ENCODE measurements at regions not wholly inside any gene's neighbourhood (a gene's known extent, or its start where the extent isn't known, plus 50 kb on each side); places are given as distances from the start of the nearest gene placed in this dataset.

- Histone ChIP-seq H3K9me3 (no peaks in the 10 kb centered on the region), H3K27me3 (no peaks in the 10 kb centered on the region), H3K27ac (no peak overlapping the region), H3K4me1 (no peaks in the 10 kb centered on the region), H3K4me3 (no peak overlapping the region), H3K36me3 (no peaks in the 10 kb centered on the region)
- TF ChIP-seq CTCF (IDR thresholded peaks at IDR 0.05) (no peak), POLR2A (IDR thresholded peaks at IDR 0.05) (no peak), POLR2AphosphoS5 (IDR thresholded peaks at IDR 0.05) (no peak)
- intact Hi-C loops (cut with DNase I; ENCODE audit: low total_unique reads), result no loop called here
- DNase-seq (ENCODE audit: low spot score in 2 of 2), result no peak
Observed at GRCh38 chr15:93779341-93779740, 452.0 kb upstream of the MCTP2 start.

GRCh38 chr15:93771196-93772030, 459.9 kb upstream of the MCTP2 start:
- no peaks in the 10 kb centered on the region for H3K9me3 ChIP-seq
- no peak overlapping the region for H3K4me3 ChIP-seq
- no peaks in the 10 kb centered on the region for H3K36me3 ChIP-seq
- H3K27me3 ChIP-seq, result no peaks in the 10 kb centered on the region
- TF ChIP-seq CTCF (IDR thresholded peaks at IDR 0.05) (no peak), POLR2A (IDR thresholded peaks at IDR 0.05) (no peak), POLR2AphosphoS5 (IDR thresholded peaks at IDR 0.05) (no peak)
- no peak overlapping the region for H3K27ac ChIP-seq
- no peak for DNase-seq (ENCODE audit: low spot score in 2 of 2)
- H3K4me1 ChIP-seq, result no peaks in the 10 kb centered on the region
- intact Hi-C loops (cut with DNase I; ENCODE audit: low total_unique reads), result no loop called here

DNA sequence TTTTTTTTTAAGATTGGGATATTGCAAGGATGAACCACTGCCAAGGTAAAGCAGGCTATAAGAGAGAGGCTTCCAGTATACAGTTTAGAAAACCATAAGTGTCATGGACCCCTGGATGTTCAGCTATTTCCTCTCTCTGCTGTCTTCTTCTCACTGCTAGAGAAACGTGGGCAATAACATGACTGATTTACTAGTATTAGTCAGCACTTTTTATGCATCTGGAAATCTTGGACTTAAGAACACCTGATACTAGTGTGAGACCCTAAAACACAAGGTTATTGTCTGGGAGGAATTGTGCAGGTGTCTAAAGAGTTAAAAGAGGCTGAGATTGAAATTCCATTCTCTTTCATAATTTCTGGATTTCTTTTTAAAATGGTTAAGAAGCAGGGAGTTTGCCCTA, 460.6 kb upstream of the MCTP2 start:
- Histone ChIP-seq H3K27me3 (no peaks in the 10 kb centered on the region), H3K4me3 (no peak overlapping the region), H3K9me3 (no peaks in the 10 kb centered on the region), H3K27ac (no peak overlapping the region), H3K4me1 (no peaks in the 10 kb centered on the region), H3K36me3 (no peaks in the 10 kb centered on the region)
- no peak for DNase-seq (ENCODE audit: low spot score in 2 of 2)
- TF ChIP-seq POLR2A (IDR thresholded peaks at IDR 0.05), result no peak
- TF ChIP-seq CTCF (IDR thresholded peaks at IDR 0.05), result no peak
- TF ChIP-seq POLR2AphosphoS5 (IDR thresholded peaks at IDR 0.05), result no peak
- intact Hi-C loops (cut with DNase I; ENCODE audit: low total_unique reads), result no loop called here

GRCh38 chr15:93762036-93762435, 469.3 kb upstream of the MCTP2 start:
- Histone ChIP-seq H3K27ac (no peak overlapping the region), H3K36me3 (no peaks in the 10 kb centered on the region), H3K4me3 (no peak overlapping the region), H3K27me3 (no peaks in the 10 kb centered on the region), H3K4me1 (no peaks in the 10 kb centered on the region), H3K9me3 (peaks cover 0 to 5% of the 10 kb centered on the region in 2 donors)
- intact Hi-C loops (cut with DNase I; ENCODE audit: low total_unique reads), result no loop called here
- DNase-seq (ENCODE audit: low spot score in 2 of 2), result no peak
- TF ChIP-seq POLR2A (IDR thresholded peaks at IDR 0.05), result no peak
- no peak for TF ChIP-seq POLR2AphosphoS5 (IDR thresholded peaks at IDR 0.05)
- TF ChIP-seq CTCF (IDR thresholded peaks at IDR 0.05), result no peak

GRCh38 chr15:93759629-93760028, 471.7 kb upstream of the MCTP2 start:
- Histone ChIP-seq H3K9me3 (peaks cover 0 to 20% of the 10 kb centered on the region in 2 donors), H3K36me3 (no peaks in the 10 kb centered on the region), H3K27me3 (no peaks in the 10 kb centered on the region), H3K27ac (no peak overlapping the region), H3K4me3 (no peak overlapping the region), H3K4me1 (no peaks in the 10 kb centered on the region)
- no peak for TF ChIP-seq POLR2A (IDR thresholded peaks at IDR 0.05)
- no peak for TF ChIP-seq CTCF (IDR thresholded peaks at IDR 0.05)
- no peak for TF ChIP-seq POLR2AphosphoS5 (IDR thresholded peaks at IDR 0.05)
- intact Hi-C loops (cut with DNase I; ENCODE audit: low total_unique reads), result no loop called here
- DNase-seq (ENCODE audit: low spot score in 2 of 2), result no peak
